OCI-LY1 (cell line): ENCODE measurements at regions not wholly inside any gene's neighbourhood (a gene's known extent, or its start where the extent isn't known, plus 50 kb on each side); places are given as distances from the start of the nearest gene placed in this dataset.

Experiments
- H2AFZ ChIP-seq: fragments of 200-600 bp; sonication (generic), shearing (Covaris generic); 2 replicates; pipeline ENCODE4 v1.6.0; 2014; ENCODE audit warnings: antibody characterized with exemption, mild to moderate bottlenecking, low read length
- H3F3A ChIP-seq: fragments of 200-600 bp; sonication (generic), shearing (Covaris generic); 2 replicates; pipeline ENCODE4 v1.6.0; 2014; ENCODE audit warnings: mild to moderate bottlenecking, antibody characterized with exemption, low read length, moderate library complexity; ENCODE audit not compliant: insufficient read depth
- H3K27ac ChIP-seq: fragments of 200-600 bp; sonication (generic); 2 replicates; pipeline ENCODE4 v1.5.1; 2014; ENCODE audit warnings: low read length, mixed run types, mild to moderate bottlenecking, low read depth; ENCODE audit not compliant: poor library complexity, severe bottlenecking
- H3K27me3 ChIP-seq: fragments of 200-600 bp; sonication (generic); 2 replicates; pipeline ENCODE4 v1.6.0; 2014; ENCODE audit warnings: antibody characterized with exemption, mild to moderate bottlenecking, low read length, moderate library complexity; ENCODE audit not compliant: insufficient read depth
- H3K36me3 ChIP-seq: fragments of 200-600 bp; sonication (generic); 2 replicates; pipeline ENCODE4 v1.6.1; 2014; ENCODE audit warnings: mild to moderate bottlenecking, antibody characterized with exemption, low read length, moderate library complexity, mixed read lengths; ENCODE audit not compliant: insufficient read depth
- H3K4me1 ChIP-seq: fragments of 200-600 bp; sonication (generic); 2 replicates; pipeline ENCODE4 v1.5.1; 2014; ENCODE audit warnings: mild to moderate bottlenecking, low read length, moderate library complexity; ENCODE audit not compliant: insufficient read depth, severe bottlenecking
- H3K4me2 ChIP-seq: fragments of 200-600 bp; sonication (generic), shearing (Covaris generic); 2 replicates; pipeline ENCODE4 v1.6.1; 2014; ENCODE audit warnings: low read length
- H3K4me3 ChIP-seq: fragments of 200-600 bp; sonication (generic); 2 replicates; pipeline ENCODE4 v1.5.1; 2014; ENCODE audit warnings: low read length, low read depth, mild to moderate bottlenecking, mixed read lengths; ENCODE audit not compliant: poor library complexity, severe bottlenecking
- H3K79me2 ChIP-seq: fragments of 200-600 bp; shearing (Covaris generic); 2 replicates; pipeline ENCODE4 v1.6.1; 2016; ENCODE audit warnings: mixed run types, low read length, mixed read lengths; ENCODE audit not compliant: insufficient read depth
- H3K9ac ChIP-seq: fragments of 200-600 bp; sonication (generic), shearing (Covaris generic); 2 replicates; pipeline ENCODE4 v1.6.1; 2014; ENCODE audit warnings: mild to moderate bottlenecking, low read length, mixed read lengths
- H3K9me2 ChIP-seq: fragments of 200-600 bp; sonication (generic), shearing (Covaris generic); 2 replicates; pipeline ENCODE4 v1.6.1; 2014; ENCODE audit warnings: low read depth, mild to moderate bottlenecking, low read length, mixed read lengths
- H3K9me3 ChIP-seq: fragments of 200-600 bp; shearing (Covaris generic); 2 replicates; pipeline ENCODE4 v1.6.1; 2014; ENCODE audit warnings: low read length, mixed read lengths
- H4K20me1 ChIP-seq: fragments of 200-600 bp; sonication (generic), shearing (Covaris generic); 2 replicates; pipeline ENCODE4 v1.6.0; 2016; ENCODE audit warnings: mild to moderate bottlenecking, low read length; ENCODE audit not compliant: insufficient read depth
- EZH2 ChIP-seq: fragments of 200-600 bp; sonication (generic), shearing (Covaris generic); IDR thresholded peaks from 2 replicates; pipeline ENCODE4 v1.8.0; 2017; ENCODE audit warnings: borderline replicate concordance, mixed run types, mild to moderate bottlenecking, antibody characterized with exemption, low read length, moderate library complexity, mixed read lengths
- TF ChIP-seq, protein P1 (sequence below): fragments of 200-600 bp; sonication (generic), shearing (Covaris generic); IDR thresholded peaks from 2 replicates; pipeline ENCODE4 v1.5.1; 2017; ENCODE audit warnings: mild to moderate bottlenecking, antibody characterized with exemption, low read length, moderate library complexity, mixed read lengths

DNA sequence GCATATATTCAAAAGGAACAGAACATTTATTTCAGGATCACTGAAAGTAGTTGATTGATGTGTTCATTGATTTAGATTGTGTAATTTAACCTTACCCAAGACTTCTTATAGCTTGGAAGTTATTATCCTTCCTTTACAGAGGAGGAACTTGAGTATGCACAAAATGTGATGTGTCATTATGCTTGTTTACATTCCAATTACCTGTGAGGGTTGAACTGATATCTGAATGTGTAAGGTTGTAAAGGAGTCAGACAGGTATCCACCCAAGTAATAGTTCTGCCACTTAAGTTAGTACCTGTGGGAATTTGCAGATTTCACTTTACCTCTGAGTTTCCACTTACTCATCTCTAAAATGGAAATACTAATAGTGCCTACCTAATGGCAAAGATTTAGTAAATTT is 668.2 kb downstream of the DOK5 start:
- Histone ChIP-seq H3K9me2 (no peaks in the 10 kb centered on the region), H4K20me1 (no peaks in the 10 kb centered on the region), H3F3A (no peaks in the 10 kb centered on the region), H3K4me3 (no peak overlapping the region), H3K9ac (no peak overlapping the region), H3K4me1 (peaks cover 19% of the 10 kb centered on the region), H3K36me3 (no peaks in the 10 kb centered on the region), H3K27me3 (no peaks in the 10 kb centered on the region), H3K79me2 (no peaks in the 10 kb centered on the region), H3K4me2 (no peak overlapping the region), H2AFZ (no peak overlapping the region), H3K27ac (no peak overlapping the region), H3K9me3 (no peaks in the 10 kb centered on the region)
- TF ChIP-seq, protein P1, sequence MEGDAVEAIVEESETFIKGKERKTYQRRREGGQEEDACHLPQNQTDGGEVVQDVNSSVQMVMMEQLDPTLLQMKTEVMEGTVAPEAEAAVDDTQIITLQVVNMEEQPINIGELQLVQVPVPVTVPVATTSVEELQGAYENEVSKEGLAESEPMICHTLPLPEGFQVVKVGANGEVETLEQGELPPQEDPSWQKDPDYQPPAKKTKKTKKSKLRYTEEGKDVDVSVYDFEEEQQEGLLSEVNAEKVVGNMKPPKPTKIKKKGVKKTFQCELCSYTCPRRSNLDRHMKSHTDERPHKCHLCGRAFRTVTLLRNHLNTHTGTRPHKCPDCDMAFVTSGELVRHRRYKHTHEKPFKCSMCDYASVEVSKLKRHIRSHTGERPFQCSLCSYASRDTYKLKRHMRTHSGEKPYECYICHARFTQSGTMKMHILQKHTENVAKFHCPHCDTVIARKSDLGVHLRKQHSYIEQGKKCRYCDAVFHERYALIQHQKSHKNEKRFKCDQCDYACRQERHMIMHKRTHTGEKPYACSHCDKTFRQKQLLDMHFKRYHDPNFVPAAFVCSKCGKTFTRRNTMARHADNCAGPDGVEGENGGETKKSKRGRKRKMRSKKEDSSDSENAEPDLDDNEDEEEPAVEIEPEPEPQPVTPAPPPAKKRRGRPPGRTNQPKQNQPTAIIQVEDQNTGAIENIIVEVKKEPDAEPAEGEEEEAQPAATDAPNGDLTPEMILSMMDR = no peak
- TF ChIP-seq EZH2 = no peak

DNA sequence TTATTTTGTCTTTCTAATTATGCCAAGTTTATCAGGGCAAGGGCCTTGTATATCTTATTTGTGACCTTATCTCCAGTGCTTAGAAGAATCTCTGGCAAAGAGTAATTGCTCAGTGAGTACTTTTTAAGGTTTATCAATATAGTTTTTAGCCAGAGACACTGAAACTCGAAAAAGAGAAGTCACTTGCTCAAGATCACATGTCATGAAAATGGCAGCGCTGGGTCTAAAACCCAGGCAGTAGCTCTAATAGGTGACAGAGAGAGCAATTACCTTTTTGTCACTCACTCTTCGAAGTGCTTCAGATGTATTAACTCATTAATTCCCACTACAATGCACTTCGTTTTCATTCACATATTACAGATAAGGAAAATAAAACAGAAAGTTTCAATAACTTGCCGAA is 667.5 kb downstream of the DOK5 start:
- Histone ChIP-seq H3K9me2 (no peaks in the 10 kb centered on the region), H3F3A (no peaks in the 10 kb centered on the region), H3K27ac (no peak overlapping the region), H4K20me1 (no peaks in the 10 kb centered on the region), H2AFZ (no peak overlapping the region), H3K79me2 (no peaks in the 10 kb centered on the region), H3K4me3 (no peak overlapping the region), H3K36me3 (no peaks in the 10 kb centered on the region), H3K27me3 (no peaks in the 10 kb centered on the region), H3K4me1 (peaks cover 19% of the 10 kb centered on the region), H3K4me2 (no peak overlapping the region), H3K9ac (no peak overlapping the region), H3K9me3 (no peaks in the 10 kb centered on the region)
- TF ChIP-seq, protein P1 = no peak
- no peak for TF ChIP-seq EZH2

DNA sequence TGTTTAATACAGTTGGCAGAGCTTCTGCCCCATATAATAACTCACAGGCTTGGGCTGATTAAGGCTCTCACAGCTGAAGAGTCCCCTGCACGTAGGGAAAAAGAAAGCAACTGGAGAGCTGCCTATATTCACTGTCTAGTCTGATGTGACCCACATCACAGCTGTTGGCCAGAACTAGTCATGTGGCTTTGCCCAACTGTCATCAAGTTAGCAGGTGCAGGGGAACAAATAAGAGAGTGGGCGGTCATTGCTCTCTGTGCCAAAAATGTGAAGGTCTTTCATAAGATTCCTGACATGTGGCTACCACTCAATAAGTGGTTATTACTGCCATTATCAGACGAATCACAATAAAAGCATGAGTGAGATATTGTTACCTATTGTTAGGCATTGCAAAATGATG is 665.2 kb downstream of the DOK5 start:
- no peak overlapping the region for H3K9ac ChIP-seq
- H3K4me3 ChIP-seq = no peak overlapping the region
- peaks cover 19% of the 10 kb centered on the region for H3K4me1 ChIP-seq
- no peak overlapping the region for H2AFZ ChIP-seq
- H3K4me2 ChIP-seq = no peak overlapping the region
- peak overlapping the region; percentile 67 for H3K27ac ChIP-seq
- TF ChIP-seq EZH2 = no peak
- TF ChIP-seq, protein P1 = no peak
- no peaks in the 10 kb centered on the region for H3K79me2 ChIP-seq
- no peaks in the 10 kb centered on the region for H3K9me3 ChIP-seq
- H3K27me3 ChIP-seq = no peaks in the 10 kb centered on the region
- no peaks in the 10 kb centered on the region for H3F3A ChIP-seq
- no peaks in the 10 kb centered on the region for H3K36me3 ChIP-seq
- H3K9me2 ChIP-seq = no peaks in the 10 kb centered on the region
- H4K20me1 ChIP-seq = no peaks in the 10 kb centered on the region
